Neural cell (in vitro differentiated cells): ENCODE measurements at regions not wholly inside any gene's neighbourhood (a gene's known extent, or its start where the extent isn't known, plus 50 kb on each side); places are given as distances from the start of the nearest gene placed in this dataset.

Experiments
- H2AFZ ChIP-seq: fragments of 200-600, 300-800 bp; sonication (generic), shearing (Covaris generic); 2 replicates; pipeline ENCODE4 v1.6.0; 2014; ENCODE audit warnings: low read depth, mild to moderate bottlenecking, antibody characterized with exemption, low read length, moderate library complexity
- H3F3A ChIP-seq: fragments of 200-600 bp; shearing (Covaris generic); 2 replicates; pipeline ENCODE4 v1.6.1; 2016; ENCODE audit warnings: mild to moderate bottlenecking, moderate library complexity, mixed read lengths, antibody characterized with exemption, low read length; ENCODE audit not compliant: insufficient read depth, poor library complexity, severe bottlenecking
- H3K27ac ChIP-seq: fragments of 200-600, 300-800 bp; sonication (generic), shearing (Covaris generic); 2 replicates; pipeline ENCODE4 v1.5.1; 2014; ENCODE audit warnings: mild to moderate bottlenecking, low read length, moderate library complexity
- H3K27me3 ChIP-seq: fragments of 300-800, 200-600 bp; sonication (generic), shearing (Covaris generic); 2 replicates; pipeline ENCODE4 v1.6.0; 2014; ENCODE audit warnings: mild to moderate bottlenecking, low read depth, low read length, moderate library complexity; ENCODE audit not compliant: insufficient read depth
- H3K36me3 ChIP-seq: fragments of 300-800, 200-600 bp; sonication (generic), shearing (Covaris generic); 2 replicates; pipeline ENCODE4 v1.5.1; 2014; ENCODE audit warnings: mild to moderate bottlenecking, antibody characterized with exemption, low read length, moderate library complexity; ENCODE audit not compliant: insufficient read depth
- H3K4me2 ChIP-seq: fragments of 300-800, 200-600 bp; sonication (generic), shearing (Covaris generic); 2 replicates; pipeline ENCODE4 v1.6.0; 2014; ENCODE audit warnings: mild to moderate bottlenecking, low read length
- H3K4me3 ChIP-seq: fragments of 300-800, 200-600 bp; sonication (generic), shearing (Covaris generic); 2 replicates; pipeline ENCODE4 v1.5.1; 2014; ENCODE audit warnings: mild to moderate bottlenecking, low read length, moderate library complexity
- H3K79me2 ChIP-seq: fragments of 200-600 bp; shearing (Covaris generic); replicated peaks from 2 replicates; pipeline ENCODE4 v1.6.0; 2014; ENCODE audit warnings: mild to moderate bottlenecking, low read length, moderate library complexity; ENCODE audit not compliant: insufficient read depth
- H3K9ac ChIP-seq: fragments of 300-800, 200-600 bp; sonication (generic), shearing (Covaris generic); 2 replicates; pipeline ENCODE4 v1.6.1; 2016; ENCODE audit warnings: mild to moderate bottlenecking, low read length, mixed read lengths
- H3K9me2 ChIP-seq: fragments of 200-600 bp; shearing (Covaris generic); 2 replicates; pipeline ENCODE4 v1.6.1; 2016; ENCODE audit warnings: mild to moderate bottlenecking, low read length, mixed read lengths; ENCODE audit not compliant: insufficient read depth
- H3K9me3 ChIP-seq: fragments of 200-600, 300-800 bp; sonication (generic), shearing (Covaris generic); 2 replicates; pipeline ENCODE4 v1.6.1; 2016; ENCODE audit warnings: mild to moderate bottlenecking, mixed run types, low read length, moderate library complexity, mixed read lengths
- H4K20me1 ChIP-seq: fragments of 200-600 bp; shearing (Covaris generic); 2 replicates; pipeline ENCODE4 v1.6.1; 2016; ENCODE audit warnings: mild to moderate bottlenecking, mixed run types; ENCODE audit not compliant: insufficient read depth
- EP300 ChIP-seq: fragments of 450-650 bp; conservative IDR thresholded peaks from 2 replicates; pipeline ENCODE4 v1.6.1; 2014; ENCODE audit warnings: antibody characterized with exemption, mild to moderate bottlenecking, moderate library complexity; ENCODE audit not compliant: poor library complexity, severe bottlenecking
- EZH2 ChIP-seq: fragments of 200-600, 300-800 bp; shearing (Covaris generic), sonication (generic); IDR thresholded peaks from 2 replicates; pipeline ENCODE4 v1.6.1; 2014; ENCODE audit warnings: antibody characterized with exemption, low read length, borderline replicate concordance, mild to moderate bottlenecking; ENCODE audit not compliant: insufficient read depth, poor library complexity, severe bottlenecking
- MXI1 ChIP-seq: fragments of 450-650 bp; conservative IDR thresholded peaks from 2 replicates; pipeline ENCODE4 v1.6.1; 2014; ENCODE audit warnings: antibody characterized with exemption, mild to moderate bottlenecking; ENCODE audit not compliant: poor library complexity, severe bottlenecking
- POLR2AphosphoS5 ChIP-seq: IDR thresholded peaks from 2 replicates; pipeline ENCODE4 v1.6.1; 2012
- RAD21 ChIP-seq: fragments of 450-650 bp; conservative IDR thresholded peaks from 2 replicates; pipeline ENCODE4 v1.6.1; 2014; ENCODE audit warnings: antibody characterized with exemption, mild to moderate bottlenecking, moderate library complexity
- SMC3 ChIP-seq: fragments of 450-650 bp; conservative IDR thresholded peaks from 2 replicates; pipeline ENCODE4 v1.6.1; 2014; ENCODE audit warnings: antibody characterized with exemption, mild to moderate bottlenecking, moderate library complexity; ENCODE audit not compliant: poor library complexity
- TAF1 ChIP-seq: IDR thresholded peaks from 2 replicates; pipeline ENCODE4 v1.6.1; 2012; ENCODE audit warnings: low read depth
- TF ChIP-seq, protein P1 (sequence below): fragments of 450-650 bp; IDR thresholded peaks from 2 replicates; pipeline ENCODE4 v1.5.1; 2014; ENCODE audit warnings: antibody characterized with exemption, mild to moderate bottlenecking, moderate library complexity; ENCODE audit not compliant: poor library complexity, severe bottlenecking
- TF ChIP-seq, protein P2 (sequence below): IDR thresholded peaks from 2 replicates; pipeline ENCODE4 v1.6.1; 2012; ENCODE audit warnings: borderline replicate concordance

DNA sequence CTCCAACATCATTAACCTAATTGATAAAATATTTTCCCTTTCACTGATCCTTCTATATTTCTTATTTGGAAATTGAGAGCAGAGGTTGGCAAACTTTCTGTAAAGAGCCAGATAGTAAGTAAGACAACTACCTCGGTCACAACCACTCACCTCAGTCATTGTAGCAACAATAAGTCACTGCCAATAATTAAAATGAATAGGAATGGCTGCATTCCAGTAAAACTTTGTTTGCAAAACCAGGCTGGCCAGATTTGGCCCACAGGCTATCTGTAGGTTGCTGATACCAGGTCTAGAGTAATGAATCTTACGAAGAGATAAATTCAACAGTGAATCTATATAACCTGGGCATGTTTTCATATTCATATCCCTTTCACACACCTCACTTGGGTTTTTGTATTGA lies 316.2 kb upstream of the TBC1D5 start:
- no peaks in the 10 kb centered on the region for H3K36me3 ChIP-seq
- no peaks in the 10 kb centered on the region for H3K27me3 ChIP-seq
- TF ChIP-seq, protein P1, sequence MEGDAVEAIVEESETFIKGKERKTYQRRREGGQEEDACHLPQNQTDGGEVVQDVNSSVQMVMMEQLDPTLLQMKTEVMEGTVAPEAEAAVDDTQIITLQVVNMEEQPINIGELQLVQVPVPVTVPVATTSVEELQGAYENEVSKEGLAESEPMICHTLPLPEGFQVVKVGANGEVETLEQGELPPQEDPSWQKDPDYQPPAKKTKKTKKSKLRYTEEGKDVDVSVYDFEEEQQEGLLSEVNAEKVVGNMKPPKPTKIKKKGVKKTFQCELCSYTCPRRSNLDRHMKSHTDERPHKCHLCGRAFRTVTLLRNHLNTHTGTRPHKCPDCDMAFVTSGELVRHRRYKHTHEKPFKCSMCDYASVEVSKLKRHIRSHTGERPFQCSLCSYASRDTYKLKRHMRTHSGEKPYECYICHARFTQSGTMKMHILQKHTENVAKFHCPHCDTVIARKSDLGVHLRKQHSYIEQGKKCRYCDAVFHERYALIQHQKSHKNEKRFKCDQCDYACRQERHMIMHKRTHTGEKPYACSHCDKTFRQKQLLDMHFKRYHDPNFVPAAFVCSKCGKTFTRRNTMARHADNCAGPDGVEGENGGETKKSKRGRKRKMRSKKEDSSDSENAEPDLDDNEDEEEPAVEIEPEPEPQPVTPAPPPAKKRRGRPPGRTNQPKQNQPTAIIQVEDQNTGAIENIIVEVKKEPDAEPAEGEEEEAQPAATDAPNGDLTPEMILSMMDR: no peak
- no peak for TF ChIP-seq MXI1
- TF ChIP-seq EZH2: no peak
- TF ChIP-seq SMC3: no peak
- TF ChIP-seq, protein P2, sequence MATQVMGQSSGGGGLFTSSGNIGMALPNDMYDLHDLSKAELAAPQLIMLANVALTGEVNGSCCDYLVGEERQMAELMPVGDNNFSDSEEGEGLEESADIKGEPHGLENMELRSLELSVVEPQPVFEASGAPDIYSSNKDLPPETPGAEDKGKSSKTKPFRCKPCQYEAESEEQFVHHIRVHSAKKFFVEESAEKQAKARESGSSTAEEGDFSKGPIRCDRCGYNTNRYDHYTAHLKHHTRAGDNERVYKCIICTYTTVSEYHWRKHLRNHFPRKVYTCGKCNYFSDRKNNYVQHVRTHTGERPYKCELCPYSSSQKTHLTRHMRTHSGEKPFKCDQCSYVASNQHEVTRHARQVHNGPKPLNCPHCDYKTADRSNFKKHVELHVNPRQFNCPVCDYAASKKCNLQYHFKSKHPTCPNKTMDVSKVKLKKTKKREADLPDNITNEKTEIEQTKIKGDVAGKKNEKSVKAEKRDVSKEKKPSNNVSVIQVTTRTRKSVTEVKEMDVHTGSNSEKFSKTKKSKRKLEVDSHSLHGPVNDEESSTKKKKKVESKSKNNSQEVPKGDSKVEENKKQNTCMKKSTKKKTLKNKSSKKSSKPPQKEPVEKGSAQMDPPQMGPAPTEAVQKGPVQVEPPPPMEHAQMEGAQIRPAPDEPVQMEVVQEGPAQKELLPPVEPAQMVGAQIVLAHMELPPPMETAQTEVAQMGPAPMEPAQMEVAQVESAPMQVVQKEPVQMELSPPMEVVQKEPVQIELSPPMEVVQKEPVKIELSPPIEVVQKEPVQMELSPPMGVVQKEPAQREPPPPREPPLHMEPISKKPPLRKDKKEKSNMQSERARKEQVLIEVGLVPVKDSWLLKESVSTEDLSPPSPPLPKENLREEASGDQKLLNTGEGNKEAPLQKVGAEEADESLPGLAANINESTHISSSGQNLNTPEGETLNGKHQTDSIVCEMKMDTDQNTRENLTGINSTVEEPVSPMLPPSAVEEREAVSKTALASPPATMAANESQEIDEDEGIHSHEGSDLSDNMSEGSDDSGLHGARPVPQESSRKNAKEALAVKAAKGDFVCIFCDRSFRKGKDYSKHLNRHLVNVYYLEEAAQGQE: no peak
- TF ChIP-seq EP300: no peak
- TF ChIP-seq RAD21: no peak
- TF ChIP-seq POLR2AphosphoS5: no peak
- TF ChIP-seq TAF1: no peak
- no peaks in the 10 kb centered on the region for H3K9me3 ChIP-seq
- H3K9ac ChIP-seq: no peak overlapping the region
- no peak overlapping the region for H2AFZ ChIP-seq
- H4K20me1 ChIP-seq: no peaks in the 10 kb centered on the region
- H3K4me3 ChIP-seq: no peak overlapping the region
- H3K27ac ChIP-seq: no peak overlapping the region
- no peaks in the 10 kb centered on the region for H3K9me2 ChIP-seq
- no peak overlapping the region for H3K4me2 ChIP-seq
- H3K79me2 ChIP-seq: no peaks in the 10 kb centered on the region
- no peaks in the 10 kb centered on the region for H3F3A ChIP-seq

DNA sequence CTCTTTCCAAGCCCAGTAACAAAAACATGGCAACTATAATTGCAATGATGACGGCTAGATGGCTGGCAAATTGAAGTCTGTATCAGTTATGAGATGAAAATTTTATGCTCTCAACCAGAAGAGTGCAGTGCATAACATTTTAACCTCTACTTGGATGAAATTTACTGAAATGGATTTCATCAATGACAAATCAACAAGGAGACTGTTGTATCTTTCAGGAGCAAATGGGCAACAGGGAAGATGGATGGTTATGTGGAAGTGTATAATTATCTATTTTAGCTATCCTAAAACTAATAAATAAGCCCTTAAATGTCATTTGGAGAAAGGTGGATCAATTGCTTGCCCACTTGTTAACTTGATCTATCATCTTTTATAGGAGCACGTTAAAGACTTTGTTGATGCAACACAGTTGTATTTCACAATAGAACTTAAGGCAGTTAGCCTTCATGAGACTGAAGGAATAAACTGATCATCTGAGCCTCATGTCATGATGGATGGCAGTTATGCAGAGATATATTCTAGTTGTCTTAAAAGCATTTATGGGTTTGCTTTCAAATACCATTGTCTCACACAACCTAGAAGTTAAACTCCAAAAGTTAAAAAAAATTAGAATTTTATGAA lies 315.1 kb upstream of the TBC1D5 start:
- H3K79me2 ChIP-seq: no peaks in the 10 kb centered on the region
- TF ChIP-seq POLR2AphosphoS5 (no peak), RAD21 (peak; percentile 37), MXI1 (no peak), EP300 (peak; percentile 37), EZH2 (no peak), SMC3 (no peak), TAF1 (no peak)
- TF ChIP-seq, protein P1: peak; percentile 19
- TF ChIP-seq, protein P2: no peak
- no peak overlapping the region for H3K4me2 ChIP-seq

More for the DNA sequence above, 315.1 kb upstream of the TBC1D5 start:
- Histone ChIP-seq H3K9me3 (no peaks in the 10 kb centered on the region), H3K36me3 (no peaks in the 10 kb centered on the region), H2AFZ (no peak overlapping the region), H3K4me3 (no peak overlapping the region), H3K9ac (no peak overlapping the region), H3K27me3 (no peaks in the 10 kb centered on the region), H4K20me1 (no peaks in the 10 kb centered on the region), H3F3A (no peaks in the 10 kb centered on the region), H3K9me2 (no peaks in the 10 kb centered on the region), H3K27ac (no peak overlapping the region)
